ENCODE measurements at regions not wholly inside any gene's neighbourhood (a gene's known extent, or its start where the extent isn't known, plus 50 kb on each side); places are given as distances from the start of the nearest gene placed in this dataset.

DNA sequence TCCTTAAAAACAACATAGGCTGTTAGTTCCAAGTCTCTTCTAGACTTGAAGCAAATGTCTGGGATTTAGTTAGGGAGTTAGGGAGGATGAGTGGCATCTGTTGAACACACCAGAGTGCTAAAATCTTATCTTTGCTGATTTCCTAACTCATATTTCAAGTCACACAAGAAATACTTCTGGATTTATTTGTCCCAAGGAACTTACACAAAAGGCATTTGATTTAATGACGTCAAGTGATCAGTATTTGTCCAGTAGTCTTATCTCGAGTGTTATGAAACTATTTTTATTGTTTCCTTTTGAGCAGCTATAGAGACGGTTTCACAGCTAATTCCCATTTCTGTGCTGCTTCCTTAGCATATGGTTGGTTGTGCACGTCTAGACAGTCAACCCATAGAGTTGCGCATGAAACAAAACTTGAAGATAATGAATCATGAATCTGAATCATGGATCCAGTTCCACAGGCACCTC is 140.5 kb upstream of the TUT7 start:
- in situ Hi-C loops (cut with MboI; ENCODE audit: low sequenced_read_pairs, unreplicated experiment), result no loop called here
- DNase-seq (ENCODE audit: low spot score), result no peak
- TF ChIP-seq, protein P1, sequence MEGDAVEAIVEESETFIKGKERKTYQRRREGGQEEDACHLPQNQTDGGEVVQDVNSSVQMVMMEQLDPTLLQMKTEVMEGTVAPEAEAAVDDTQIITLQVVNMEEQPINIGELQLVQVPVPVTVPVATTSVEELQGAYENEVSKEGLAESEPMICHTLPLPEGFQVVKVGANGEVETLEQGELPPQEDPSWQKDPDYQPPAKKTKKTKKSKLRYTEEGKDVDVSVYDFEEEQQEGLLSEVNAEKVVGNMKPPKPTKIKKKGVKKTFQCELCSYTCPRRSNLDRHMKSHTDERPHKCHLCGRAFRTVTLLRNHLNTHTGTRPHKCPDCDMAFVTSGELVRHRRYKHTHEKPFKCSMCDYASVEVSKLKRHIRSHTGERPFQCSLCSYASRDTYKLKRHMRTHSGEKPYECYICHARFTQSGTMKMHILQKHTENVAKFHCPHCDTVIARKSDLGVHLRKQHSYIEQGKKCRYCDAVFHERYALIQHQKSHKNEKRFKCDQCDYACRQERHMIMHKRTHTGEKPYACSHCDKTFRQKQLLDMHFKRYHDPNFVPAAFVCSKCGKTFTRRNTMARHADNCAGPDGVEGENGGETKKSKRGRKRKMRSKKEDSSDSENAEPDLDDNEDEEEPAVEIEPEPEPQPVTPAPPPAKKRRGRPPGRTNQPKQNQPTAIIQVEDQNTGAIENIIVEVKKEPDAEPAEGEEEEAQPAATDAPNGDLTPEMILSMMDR (IDR thresholded peaks at IDR 0.05; ENCODE audit: borderline replicate concordance, control extremely low read depth, extremely low read depth, insufficient read depth, missing control alignments), result no peak

DNA sequence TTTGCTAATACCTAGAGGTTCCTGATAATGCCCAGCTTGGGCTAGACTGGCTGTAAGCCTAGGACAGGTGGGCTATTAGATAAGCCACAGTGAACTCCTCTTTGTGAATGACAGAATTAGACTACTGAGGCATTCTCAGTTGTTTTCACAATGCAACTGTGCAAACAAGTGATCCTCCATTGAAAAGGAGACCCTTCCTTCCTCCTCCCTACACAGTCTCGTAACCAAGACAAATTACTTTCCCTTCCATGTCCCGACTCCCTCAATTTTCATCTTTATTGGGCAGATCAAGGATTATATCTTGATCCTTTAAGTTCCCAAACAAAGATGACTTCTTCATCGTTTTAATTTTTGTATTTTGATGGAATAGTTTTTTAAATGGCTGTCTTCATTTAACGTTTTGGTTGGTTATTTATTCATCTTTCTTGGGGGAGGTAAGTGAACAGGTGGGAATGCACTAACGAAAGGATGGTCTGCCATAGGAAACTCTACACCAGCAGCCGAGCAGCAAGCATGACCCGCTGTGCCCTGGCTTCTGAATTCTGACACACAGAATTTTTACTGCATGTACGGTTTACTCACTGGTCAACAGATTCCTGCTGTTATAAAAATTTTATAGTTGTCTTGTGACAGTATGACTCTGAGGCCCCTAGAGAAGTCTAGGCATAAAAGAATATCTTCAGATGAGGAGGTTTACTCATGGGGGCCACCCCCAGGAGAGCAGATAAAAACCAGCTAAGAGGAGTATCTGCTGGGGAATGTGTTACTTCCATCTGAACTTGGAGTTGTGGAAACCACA is 137.5 kb upstream of the TUT7 start:
- TF ChIP-seq, protein P1 (IDR thresholded peaks at IDR 0.05; ENCODE audit: borderline replicate concordance, control extremely low read depth, extremely low read depth, insufficient read depth, missing control alignments), result no peak
- in situ Hi-C loops (cut with MboI; ENCODE audit: low sequenced_read_pairs, unreplicated experiment), result no loop called here
- no peak for DNase-seq (ENCODE audit: low spot score)

DNA sequence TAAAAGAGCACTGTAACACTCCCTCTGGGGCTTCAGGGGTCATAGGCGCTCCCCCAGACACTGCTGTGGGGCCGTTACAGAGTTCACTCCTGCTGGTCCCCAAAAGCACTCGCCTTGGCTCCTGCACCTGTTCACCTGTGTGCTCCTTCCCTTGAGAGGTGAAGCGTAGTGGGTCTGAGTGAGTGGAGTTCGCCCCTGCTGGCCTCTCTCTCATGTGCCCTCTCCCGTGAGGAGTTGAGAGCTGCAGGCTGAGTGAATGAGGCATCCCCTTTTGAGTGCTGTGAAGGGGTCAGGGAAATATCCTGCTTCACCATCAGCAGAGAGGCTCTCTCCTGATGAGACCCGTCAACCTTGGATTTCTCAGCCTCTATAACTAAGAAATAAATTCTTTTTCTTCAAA is 134.6 kb upstream of the TUT7 start:
- TF ChIP-seq, protein P1 (IDR thresholded peaks at IDR 0.05; ENCODE audit: borderline replicate concordance, control extremely low read depth, extremely low read depth, insufficient read depth, missing control alignments), result no peak
- DNase-seq (ENCODE audit: low spot score), result no peak
- in situ Hi-C loops (cut with MboI; ENCODE audit: low sequenced_read_pairs, unreplicated experiment), result no loop called here

DNA sequence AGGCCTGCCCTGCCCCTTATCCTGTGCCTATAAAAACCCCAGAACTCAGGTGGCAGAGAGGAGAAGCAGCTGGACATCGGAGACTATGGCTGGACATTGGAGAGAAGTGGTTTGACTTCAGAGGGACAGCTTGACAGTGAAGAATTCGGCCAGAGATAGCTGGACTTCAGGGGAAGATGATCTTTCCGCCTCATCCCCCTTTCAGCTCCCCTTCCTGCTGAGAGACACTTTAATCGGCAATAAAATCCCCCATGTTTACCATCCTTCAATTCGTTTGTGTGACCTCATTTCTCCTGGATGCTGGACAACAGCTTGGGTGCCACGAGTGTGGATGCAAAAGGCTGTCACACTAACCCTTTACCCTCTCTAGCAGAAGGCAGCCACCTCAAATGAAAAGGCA is 134.1 kb upstream of the TUT7 start:
- TF ChIP-seq, protein P1 (IDR thresholded peaks at IDR 0.05; ENCODE audit: borderline replicate concordance, control extremely low read depth, extremely low read depth, insufficient read depth, missing control alignments), result no peak
- in situ Hi-C loops (cut with MboI; ENCODE audit: low sequenced_read_pairs, unreplicated experiment), result no loop called here
- DNase-seq (ENCODE audit: low spot score), result no peak

DNA sequence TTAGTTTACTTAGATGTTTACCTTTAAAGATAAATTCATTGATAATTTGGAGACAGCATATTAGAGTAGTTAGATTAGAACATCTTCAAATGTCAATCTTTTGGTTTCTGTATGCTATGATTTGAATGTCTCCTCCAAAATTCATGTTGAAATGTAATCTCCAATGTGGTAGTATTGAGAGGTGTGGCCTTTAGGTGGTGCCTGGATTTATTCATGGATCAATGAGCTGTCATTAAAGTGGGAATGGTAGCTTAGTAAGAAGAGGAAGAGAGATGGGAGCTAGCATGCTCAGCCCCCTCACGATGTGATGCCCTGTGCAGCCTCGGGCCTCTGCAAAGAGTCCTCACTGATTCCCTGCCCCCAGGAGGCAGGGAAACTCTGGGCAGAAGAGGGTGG is 133.6 kb upstream of the TUT7 start:
- no peak for DNase-seq (ENCODE audit: low spot score)
- TF ChIP-seq, protein P1 (IDR thresholded peaks at IDR 0.05; ENCODE audit: borderline replicate concordance, control extremely low read depth, extremely low read depth, insufficient read depth, missing control alignments), result no peak
- in situ Hi-C loops (cut with MboI; ENCODE audit: low sequenced_read_pairs, unreplicated experiment), result no loop called here

DNA sequence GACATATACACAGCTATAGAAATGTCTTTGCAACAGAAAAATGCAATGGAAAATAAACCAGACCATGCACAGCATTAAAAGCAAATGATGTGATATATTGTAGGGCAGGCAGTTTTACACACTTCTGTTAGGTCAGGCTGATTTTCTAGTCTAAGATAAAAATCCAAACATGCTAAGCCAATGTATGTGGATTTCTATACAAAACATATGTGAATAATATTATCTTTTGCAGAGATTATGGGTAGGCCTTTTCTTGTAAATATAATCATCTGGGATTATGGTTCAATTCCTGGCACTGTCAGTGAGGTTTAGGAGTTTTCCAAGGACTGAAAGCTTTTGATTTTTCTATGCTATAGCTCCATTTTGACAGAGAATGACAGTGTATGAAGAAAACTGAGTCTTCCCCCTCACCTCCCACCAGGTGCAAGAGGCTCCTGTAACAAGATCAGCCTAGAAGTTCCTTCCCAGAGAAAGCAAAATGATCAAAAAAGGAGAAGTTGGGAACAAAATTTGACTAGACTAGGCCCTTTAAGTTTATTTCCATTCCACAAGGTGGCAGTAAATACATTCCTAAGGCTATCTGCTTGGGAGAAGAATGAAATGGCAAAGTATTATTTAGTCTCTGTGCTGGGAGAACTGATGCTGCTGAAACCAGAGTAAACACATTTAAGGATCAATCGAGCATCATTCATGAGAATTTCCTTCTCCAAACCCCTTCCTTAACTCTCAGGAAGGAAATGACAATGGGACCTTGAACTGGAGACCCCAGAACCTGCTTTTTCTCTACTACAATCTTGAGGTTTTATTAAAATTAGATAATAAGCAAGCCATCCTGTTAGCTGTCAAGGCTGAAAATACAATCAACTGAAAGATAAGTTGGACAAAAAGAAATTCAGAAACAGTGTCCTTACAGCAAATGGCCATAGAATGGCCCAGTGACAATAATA is 133.0 kb upstream of the TUT7 start:
- TF ChIP-seq, protein P1 (IDR thresholded peaks at IDR 0.05; ENCODE audit: borderline replicate concordance, control extremely low read depth, extremely low read depth, insufficient read depth, missing control alignments), result peak; percentile 49
- in situ Hi-C loops (cut with MboI; ENCODE audit: low sequenced_read_pairs, unreplicated experiment), result no loop called here
- DNase-seq (ENCODE audit: low spot score), result peak; percentile 45

Data from GM13976 (cell line).